HG03565 (cell line): ENCODE measurements at regions not wholly inside any gene's neighbourhood (a gene's known extent, or its start where the extent isn't known, plus 50 kb on each side); places are given as distances from the start of the nearest gene placed in this dataset.
"Not testable (repeated sequence)": the region's sequence is repeated elsewhere in the genome, so short reads cannot be mapped to it uniquely, and the experiment has no call there.

Experiments
- ATAC-seq: cut with Tn5 transposase; IDR thresholded peaks from one replicate; pipeline ENCODE4 v1.9.1; 2021; ENCODE audit warnings: mild to moderate bottlenecking, moderate library complexity; ENCODE audit not compliant: unreplicated experiment

DNA sequence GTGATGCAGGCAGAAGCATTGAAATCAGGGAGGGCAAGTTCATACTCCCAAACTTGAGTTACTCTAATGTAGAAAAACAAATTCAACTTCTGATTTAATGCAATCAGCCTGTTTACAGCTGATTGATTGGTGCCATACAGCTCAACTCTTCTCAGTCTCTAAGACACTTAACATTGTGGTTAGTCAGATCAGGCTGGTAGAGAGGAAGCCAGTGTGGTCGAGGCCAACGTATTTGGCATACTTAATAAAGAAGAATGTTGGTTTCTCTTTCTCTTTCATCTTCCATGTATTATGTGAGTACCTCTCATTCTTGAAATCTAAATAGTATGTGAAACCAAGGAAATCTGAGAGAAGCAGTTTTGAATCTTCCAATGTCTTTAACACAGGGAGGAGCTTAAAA is 255.0 kb upstream of the SLITRK1 start:
- peak; percentile 99 for ATAC-seq

DNA sequence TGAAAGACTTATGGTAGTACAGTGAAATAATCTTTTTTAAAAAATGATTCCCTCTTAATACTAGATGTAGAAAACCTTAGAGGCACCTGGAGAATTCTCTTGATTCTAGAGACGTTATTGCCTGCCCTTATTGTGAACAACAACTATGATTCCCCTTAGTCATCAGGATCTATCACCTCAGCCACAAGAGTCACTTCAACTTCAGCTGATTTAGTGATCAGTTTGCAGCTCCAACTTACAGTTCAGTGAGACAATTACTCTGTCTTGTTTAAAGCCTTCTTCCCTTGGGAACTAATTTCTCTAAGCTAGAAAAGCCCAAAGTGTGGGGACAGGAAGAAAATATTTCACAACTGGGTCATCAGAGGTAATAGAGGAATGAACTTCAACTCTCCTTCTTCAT is 254.3 kb upstream of the SLITRK1 start:
- ATAC-seq, result no peak

DNA sequence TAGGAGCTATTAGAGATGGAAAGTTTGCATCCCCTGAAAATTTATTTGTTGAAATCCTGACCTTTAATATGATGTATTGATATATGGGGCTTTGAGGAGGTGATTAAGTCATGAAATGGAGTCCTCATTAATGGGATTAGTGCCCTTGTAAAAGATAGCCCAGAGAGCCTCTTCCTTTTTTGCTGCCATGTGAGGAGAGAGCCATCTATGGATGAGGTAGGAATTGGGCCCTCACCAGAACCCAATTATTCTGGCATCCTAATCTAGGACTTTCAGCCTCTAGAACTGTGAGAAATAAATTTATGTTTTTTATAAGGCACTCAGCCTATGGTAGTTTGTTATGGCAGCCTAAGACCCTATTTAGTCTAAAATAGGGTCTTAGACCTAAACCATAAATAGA is 250.2 kb upstream of the SLITRK1 start:
- ATAC-seq, result no peak

DNA sequence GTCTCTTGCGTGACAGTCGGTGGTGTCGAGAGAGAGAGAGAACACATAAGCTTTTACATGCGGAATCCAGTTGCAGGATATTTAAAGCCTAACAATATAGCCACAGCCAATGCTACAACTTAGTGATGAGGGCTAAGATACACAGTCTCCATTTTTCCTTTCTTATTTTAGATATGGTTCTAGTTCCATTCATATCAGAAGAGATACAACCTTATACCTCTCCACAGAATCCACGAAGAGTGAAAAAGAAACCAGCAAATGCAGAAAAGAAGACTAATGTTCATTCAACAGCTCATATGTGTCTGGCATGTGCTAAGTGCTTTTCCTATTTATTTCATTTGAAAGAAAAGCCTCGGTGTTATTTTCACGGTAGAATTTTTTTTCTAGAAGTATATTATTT is 249.0 kb upstream of the SLITRK1 start:
- ATAC-seq, result no peak

DNA sequence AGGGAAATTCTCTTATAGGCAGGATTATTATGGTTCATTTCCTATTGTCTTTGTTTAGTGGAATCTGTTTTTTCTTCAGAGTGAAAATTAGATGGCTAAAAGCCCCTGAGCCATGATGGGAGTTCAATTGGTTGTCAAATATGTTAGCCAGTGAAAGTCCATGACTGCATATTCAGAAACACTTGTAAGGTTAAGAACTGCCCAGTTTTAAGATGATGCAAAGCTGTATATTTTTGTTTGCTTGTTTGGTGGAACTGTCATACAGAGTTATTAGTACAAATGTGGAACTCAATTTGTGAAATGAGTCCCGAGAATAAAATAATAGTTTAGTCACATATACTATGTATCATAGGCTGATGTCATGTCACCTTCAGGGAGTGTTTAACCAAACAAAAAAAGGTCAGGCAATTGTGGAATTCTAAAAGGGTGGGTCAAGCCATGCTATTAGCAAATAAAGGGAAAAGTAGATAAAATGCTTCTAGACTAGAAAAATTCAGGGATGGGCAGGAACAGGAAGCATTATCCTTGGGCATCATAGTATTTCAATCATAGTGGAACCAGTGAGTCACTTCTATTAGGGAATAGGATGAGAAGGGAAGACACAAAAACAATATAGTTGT is 248.3 kb upstream of the SLITRK1 start:
- no peak for ATAC-seq

DNA sequence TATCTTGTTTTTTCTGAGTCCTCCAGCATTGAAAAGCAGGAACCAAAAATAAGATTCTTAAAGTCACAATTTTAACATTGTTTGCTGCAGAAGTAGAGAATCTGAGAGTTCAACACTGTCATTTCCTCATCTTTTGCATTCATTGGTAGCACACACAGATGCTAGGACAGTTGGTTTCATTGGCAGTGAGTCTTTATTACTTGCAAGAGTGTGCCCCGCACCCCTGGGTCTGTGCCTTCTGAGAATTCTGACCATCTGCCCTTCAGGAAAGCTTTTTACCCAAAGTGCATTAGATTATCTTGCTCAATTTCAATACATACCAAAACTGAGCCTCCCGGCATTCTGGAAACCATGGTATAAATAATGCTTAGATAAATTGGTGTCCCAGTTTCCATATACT is 247.7 kb upstream of the SLITRK1 start:
- ATAC-seq, result no peak

DNA sequence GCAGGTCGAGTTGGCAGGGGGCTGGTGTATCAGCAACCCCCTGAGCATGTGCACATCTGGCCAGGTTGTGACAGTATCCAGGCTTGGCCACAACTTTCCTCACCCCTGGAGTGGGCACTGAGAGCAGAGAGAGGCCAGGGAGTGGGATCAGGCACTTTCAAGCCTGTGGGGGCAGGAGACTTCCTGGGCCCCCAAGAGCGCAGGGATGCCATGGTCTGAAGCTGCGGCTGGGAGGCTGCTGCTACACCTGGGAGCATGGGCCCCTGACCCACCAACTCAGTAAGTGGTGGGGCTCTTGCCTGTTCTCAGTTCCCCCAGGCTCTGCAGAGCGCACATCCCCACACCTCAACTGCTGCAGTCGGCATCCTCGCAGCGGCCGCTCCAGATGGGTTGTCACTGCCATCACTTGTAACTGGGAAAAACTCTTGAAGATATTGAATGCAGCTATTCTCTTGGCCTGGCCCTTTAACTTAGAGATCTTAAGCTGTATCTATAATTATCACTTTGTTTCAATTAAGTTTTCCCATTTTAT is 245.4 kb upstream of the SLITRK1 start:
- ATAC-seq, result no peak

DNA sequence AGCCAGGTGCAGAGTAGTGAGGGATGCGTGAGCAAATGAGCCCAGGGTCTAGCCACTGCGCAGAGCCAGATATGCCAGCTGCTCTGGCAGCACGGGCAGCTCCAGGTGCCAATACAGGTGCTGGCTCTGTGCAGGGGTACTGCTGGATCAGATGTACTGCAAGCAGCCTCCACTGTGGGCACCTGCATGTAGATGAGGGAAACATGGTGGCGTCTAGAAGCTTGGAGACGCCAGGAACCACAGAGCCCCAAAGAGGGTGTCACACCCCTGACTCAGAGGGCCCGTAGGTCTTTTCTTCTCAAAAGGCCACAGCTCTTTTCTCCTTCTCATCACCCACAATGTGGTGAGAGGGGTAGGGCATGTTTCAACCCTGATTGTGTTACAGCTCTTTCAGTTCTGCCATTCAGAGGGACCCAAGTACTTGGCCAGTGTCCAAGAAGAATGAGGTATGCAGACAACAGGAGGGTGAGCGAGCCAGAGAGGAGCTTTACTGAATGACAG is 244.4 kb upstream of the SLITRK1 start:
- ATAC-seq, result no peak

DNA sequence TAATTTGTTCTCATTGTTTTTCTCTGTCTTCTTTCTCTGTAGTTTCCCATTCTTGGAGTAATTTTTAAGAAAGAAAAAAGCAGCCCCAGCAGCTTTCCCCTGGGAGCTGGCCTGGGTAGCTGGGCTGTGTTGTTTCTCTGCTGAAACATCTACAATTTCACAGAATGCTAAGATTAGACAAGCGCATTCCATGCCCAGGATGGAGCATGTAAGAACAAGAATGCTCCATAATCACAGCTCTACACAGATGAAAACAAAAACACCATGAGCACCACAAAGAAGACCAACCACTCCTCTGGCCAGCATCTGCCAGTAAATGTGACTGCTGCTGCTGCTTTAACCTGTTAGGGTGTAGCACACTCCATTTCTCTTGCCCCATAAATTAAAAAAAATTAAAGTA is 239.2 kb upstream of the SLITRK1 start:
- ATAC-seq, result no peak

DNA sequence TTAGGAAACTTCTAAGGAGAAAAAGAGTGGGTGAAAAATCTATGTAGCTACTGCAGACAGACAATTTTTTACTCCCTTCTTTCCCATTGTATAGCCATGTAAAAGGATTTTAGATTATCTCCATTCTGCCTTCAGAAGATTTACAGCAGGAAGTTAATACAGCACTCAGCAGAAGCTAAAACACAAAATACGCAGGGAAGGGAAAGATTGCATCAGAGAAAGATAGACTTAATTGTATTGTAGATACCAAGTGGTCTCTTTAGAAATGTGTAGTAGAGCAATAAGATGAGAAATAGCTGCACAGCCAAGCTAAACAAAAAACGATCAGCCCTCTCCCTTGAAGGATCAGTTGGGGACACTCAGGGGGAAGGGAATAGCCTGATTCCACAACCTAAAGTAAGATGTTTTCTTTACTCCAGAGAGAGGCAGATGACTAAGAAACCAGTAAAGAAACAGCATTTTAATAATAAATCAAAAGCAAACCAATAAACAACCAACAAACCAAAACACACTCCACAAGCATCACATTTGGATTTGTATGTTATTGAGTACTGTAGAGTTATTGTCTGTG is 236.7 kb upstream of the SLITRK1 start:
- no peak for ATAC-seq

DNA sequence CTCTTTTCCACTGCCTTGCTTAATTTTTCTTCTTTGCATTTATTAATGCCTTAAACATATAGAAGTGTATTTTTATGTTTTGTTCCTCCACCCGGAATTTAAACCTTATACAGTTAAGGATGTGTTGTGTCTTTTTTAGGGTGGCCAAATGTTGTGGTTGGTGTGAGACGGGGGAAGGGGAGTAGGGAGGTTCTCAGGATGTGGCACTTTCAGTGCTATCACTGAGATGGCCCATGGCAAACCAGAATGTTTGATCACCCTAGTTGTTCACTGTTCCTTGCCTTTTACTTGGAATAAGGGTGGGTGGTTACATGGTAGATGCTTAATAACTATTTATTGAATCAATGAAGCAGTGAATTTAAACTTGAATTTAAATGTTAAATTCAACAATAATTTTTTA is 216.0 kb upstream of the SLITRK1 start:
- ATAC-seq, result no peak

DNA sequence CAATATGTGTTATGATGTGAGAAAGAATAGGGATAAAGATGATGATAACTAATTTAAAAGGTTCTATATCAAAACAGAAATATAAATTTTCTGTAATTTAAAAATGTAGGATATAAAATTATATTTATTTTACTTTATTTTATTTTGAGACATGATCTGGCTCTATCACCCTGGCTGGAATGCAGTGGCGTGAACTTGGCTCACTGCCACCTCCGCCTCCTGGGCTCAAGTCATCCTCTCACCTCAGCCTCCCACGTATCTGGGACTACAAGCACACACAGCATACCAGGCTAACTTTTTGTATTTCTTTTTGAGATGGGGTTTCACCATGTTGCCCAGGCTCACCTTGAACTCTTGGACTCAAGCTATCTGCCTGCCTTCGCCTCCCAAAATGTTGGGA is 214.9 kb upstream of the SLITRK1 start:
- no peak for ATAC-seq

DNA sequence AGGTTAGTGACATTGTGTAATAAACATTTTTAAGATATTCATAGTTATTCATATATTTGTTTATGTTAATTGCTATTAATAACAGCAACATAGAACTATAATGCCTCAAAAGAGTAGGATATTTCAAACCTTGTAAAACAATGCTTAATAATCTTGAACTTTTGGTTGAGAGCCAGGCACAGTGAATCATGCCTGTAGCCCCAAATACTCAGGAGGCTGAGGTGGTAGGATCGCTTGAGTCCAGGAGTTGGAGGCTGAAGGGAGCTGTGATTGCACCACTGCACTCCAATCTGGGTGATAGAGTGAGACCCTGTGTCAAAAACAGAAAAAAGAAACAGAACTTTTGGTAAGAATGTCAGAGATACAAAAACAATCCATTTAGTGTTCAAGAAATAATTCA is 213.9 kb upstream of the SLITRK1 start:
- no peak for ATAC-seq

DNA sequence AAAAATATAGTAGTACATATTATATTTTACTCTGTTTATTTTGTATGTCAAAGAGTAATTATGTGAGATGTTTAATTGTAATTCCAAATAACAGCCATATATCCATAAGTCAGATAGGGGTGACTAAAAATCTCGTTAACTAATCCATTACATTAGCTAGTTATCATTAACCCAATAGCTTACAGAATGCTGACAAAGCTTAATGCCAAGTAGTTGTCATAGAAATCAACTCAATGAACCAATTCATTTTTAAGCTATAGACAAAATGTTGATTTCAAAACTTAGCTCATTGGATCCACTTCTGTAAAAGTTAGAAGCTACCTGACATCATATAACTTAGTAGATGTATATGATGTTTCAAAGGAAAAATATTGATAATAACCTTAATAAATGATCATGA is 206.7 kb upstream of the SLITRK1 start:
- no peak for ATAC-seq

DNA sequence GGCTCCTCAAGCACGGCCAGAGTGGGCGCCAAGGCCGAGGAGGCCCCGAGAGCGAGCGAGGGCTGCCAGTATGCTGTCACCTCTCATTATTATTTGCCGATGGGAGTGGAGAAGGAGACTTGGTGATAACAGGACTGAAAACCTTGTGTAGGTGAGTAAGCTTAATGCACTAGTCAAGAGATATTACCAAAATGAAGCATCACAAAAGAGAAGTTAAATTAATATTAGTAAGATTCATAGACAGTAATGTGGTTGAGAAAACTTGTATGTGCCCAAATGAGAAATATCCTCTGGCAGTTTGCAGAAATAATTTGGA is 204.5 kb upstream of the SLITRK1 start:
- ATAC-seq, result no peak

DNA sequence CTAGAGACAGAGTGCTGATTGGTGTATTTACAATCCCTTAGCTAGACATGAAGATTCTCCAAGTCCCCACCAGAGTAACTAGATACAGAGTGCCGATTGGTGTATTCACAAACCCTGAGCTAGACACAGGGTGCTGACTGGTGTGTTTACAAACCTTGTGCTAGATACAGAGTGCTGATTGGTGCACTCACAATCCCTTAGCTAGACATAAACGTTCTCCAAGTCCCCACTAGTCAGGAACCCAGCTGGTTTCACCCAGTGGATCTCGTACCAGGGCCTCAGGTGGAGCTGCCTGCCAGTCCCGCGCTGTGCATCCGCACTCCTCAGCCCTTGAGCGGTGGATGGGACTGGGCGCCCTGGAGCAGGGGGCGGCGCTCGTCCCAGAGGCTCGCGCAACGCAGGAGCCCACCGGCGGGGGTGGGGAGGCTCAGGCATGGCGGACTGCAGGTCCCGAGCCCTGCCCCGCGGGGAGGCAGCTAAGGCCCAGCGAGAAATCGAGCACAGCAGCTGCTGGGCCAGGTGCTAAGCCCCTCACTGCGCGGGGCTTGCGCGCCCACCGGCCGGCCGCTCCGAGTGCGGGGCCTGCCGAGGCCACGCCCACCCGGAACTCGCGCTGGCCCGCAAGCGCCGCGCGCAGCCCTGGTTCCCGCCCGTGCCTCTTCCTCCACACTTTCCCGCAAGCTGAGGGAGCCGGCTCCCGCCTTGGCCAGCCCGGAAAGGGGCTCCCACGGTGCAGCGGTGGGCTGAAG is 204.0 kb upstream of the SLITRK1 start:
- ATAC-seq, result not testable (repeated sequence)

DNA sequence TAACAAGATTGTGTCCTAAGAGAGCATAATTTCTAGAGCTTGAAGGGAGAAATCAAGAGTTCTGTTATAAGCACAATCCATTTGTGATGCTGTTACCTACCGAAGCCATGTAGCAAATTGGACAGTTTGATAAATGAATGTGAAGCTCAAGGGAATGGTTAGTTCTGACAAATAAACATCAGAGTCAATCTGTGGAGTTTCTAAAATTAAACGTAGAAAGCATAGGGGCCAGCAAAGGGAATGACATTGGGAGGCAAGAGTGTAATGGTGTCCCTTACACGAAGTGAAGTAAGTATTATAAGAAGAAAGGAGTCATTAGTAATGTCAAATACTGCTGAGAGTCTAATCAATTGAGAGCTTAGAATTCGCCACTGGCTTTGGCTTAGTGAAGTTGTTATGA is 200.2 kb upstream of the SLITRK1 start:
- ATAC-seq, result no peak

DNA sequence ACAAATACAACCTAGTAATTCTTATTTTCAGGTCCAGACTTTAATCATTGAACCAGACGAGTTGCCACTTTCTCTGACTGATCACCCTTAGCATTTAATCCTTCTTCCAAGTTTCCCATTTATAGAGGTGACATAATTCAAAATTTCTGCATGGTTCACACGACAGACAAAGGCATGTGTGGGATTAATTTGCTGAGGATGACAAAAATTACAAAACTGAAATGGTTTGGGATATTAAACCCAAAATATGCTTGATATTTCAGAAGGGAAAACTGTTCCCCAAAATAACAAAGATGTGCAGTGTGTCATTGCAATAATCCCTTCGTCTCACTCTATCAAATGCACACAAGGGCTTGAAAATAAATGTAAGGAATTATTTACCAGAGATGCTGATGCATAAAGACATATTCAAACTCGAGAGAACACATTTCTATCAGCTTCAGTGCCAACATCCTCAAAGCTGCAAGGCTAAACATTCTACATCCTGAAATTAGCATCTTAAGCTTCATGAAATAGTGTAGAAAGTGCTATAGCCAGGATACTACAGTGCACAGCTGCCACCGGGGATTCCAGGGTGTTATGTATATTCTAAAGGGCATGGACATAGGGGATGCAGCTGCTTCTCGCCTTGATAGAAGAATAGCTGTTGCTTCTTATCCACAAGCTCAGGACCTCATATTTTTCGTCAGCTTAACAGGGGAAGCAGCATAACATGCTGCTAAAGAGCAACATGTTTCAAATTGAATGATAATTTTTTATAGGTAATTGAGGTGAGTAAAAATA is 198.7 kb upstream of the SLITRK1 start:
- ATAC-seq, result no peak

DNA sequence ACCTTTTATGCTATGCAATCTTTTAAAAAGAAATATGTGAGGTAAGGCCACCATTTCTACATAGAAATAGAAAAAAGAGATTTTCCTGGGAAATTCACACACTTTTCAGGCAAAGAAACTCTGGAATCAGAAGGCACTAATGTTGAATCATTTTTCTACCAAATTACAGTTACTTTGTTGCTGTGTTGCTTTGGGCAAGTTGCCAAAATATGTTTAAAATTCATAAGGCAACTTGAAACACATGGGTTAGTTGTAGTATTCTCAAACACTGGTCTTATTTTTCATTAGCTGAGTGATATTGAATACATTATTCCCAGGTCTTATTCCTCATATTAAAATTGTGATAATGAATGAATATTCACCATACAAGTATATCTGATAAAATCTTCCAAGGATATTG is 195.0 kb upstream of the SLITRK1 start:
- no peak for ATAC-seq

DNA sequence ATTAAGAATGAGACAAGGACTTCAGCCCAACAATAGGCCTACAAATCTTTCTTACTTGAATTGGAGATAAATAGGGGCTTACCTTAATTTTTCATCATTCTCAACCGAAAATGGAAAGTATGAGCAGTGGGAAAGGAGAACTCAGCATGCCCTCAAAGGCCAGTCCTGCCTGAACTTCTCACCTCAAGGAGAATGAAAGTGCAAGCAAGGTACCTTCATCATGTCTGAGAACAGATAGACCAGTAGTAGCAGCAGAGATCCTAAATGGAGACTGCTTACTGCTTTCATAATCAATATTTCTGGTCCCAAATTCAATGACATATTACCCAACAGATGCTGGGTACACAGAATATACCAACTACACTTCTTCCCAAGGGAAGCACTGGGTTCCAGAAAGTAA is 194.0 kb upstream of the SLITRK1 start:
- no peak for ATAC-seq

DNA sequence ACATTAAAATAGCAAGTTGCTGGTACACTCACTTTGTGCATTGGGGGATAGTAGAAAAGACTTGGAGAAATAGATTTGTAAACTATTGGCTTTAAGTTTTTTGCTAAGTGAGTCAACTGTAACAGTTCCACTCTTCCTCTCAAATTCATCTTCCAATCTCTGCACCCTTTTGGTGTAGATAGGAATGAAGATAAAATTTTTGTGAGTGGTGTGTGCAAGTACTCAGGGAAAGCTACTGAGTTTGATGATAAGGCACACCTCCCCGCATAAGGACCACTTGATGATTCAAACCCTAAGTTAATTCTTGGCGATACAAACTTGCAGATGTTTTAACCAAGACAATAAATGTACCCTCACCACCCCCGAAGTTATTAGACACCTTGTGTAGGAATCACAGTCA is 168.3 kb upstream of the SLITRK1 start:
- ATAC-seq, result no peak
